Gastroesophageal sphincter (tissue), 4 donors: ENCODE measurements at regions not wholly inside any gene's neighbourhood (a gene's known extent, or its start where the extent isn't known, plus 50 kb on each side); places are given as distances from the start of the nearest gene placed in this dataset.

ENCODE experiments used
- ATAC-seq: fragments of 150-250 bp; one replicate; pipeline ENCODE4 v1.9.1; 2016; ENCODE audit warnings: mild to moderate bottlenecking, moderate library complexity
- H3K27ac ChIP-seq, 4 donors: fragments of 200-600 bp; sonication (generic) in 3 of 4; 1 replicate in 3 of 4; 2 replicates in 1 of 4; pipeline ENCODE4 v1.5.1; 2016 to 2019
- H3K27me3 ChIP-seq: fragments of 200-600 bp; sonication (generic); one replicate; pipeline ENCODE4 v1.5.1; 2019
- H3K36me3 ChIP-seq, 2 donors: fragments of 200-600 bp; sonication (generic); one replicate each; pipeline ENCODE4 v1.5.1; 2019; ENCODE audit warnings: control low read depth in 1 of 2
- H3K4me1 ChIP-seq, 3 donors: fragments of 200-600 bp; sonication (generic); 1 replicate in 2 of 3; 2 replicates in 1 of 3; pipeline ENCODE4 v1.5.1; 2016 to 2019; ENCODE audit warnings: control low read depth in 2 of 3
- H3K4me3 ChIP-seq, 2 donors: fragments of 200-600 bp; sonication (generic); one replicate each; pipeline ENCODE4 v1.5.1; 2019; ENCODE audit warnings: mild to moderate bottlenecking in 1 of 2, moderate library complexity in 1 of 2
- H3K9me3 ChIP-seq, 3 donors: fragments of 200-600 bp; sonication (generic); one replicate each; pipeline ENCODE4 v1.5.1; 2017 to 2019; ENCODE audit warnings: control low read depth in 2 of 3
- EP300 ChIP-seq: sonication (generic); formaldehyde crosslinking; IDR thresholded peaks from one replicate; pipeline ENCODE4 v1.6.1; 2017; ENCODE audit warnings: antibody characterized with exemption, mild to moderate bottlenecking
- POLR2A ChIP-seq, 2 donors: fragments of 450-650 bp; IDR thresholded peaks; one replicate each; pipeline ENCODE4 v1.6.1; 2017; ENCODE audit warnings: antibody characterized with exemption in 2 of 2, mild to moderate bottlenecking in 2 of 2, moderate library complexity in 1 of 2
- POLR2AphosphoS5 ChIP-seq: sonication (generic); formaldehyde crosslinking; IDR thresholded peaks from one replicate; pipeline ENCODE4 v1.6.1; 2017; ENCODE audit warnings: antibody characterized with exemption
- WGBS, 2 donors: methylation state at CpG; one replicate each; pipeline ENCODE4 v1.1.5; 2018; ENCODE audit warnings: low coverage in 1 of 2; 5-methylcytosine and 5-hydroxymethylcytosine counted together
- TF ChIP-seq, protein P1 (sequence below), 4 experiments: fragments of 200-600 bp in 2 of 4; fragments of 450-650 bp in 2 of 4; sonication (generic) in 1 of 4; IDR thresholded peaks; one replicate each; pipeline ENCODE4 v1.5.1; 2017 to 2019; ENCODE audit warnings: antibody characterized with exemption in 4 of 4, mild to moderate bottlenecking in 2 of 4, moderate library complexity in 2 of 4

DNA sequence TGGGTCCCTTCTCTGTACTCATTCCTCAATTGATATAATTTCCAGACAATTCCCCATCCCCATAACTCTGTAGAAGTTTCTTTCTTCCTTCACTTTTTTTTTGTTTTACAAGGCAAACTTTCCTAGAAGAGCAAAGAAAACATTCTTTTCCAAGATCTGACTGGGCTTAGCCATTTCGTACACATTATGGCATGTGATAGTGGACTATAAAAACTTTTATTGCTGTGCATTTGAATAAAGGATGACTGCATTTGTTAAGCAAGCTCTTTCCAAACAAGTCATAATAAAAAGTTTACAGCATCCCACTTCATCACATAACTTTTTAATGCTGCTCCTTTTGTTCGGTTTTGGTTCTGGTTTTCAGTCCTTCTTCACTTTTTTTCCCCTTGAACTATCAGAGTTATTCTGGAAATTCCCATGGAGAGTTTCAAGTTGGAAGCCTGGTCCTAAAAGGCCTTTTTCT is 231.0 kb upstream of the HMGA2 start:
- no peak for ATAC-seq
- Histone ChIP-seq H3K36me3 (no peaks in the 10 kb centered on the region), H3K27me3 (peaks cover 30% of the 10 kb centered on the region), H3K9me3 (no peaks in the 10 kb centered on the region), H3K4me1 (no peaks in the 10 kb centered on the region), H3K4me3 (no peak overlapping the region), H3K27ac (no peak overlapping the region)
- WGBS, 2 donors = 79 to 100% methylated on average over 1 to 2 of the region's 2 CpGs
- TF ChIP-seq EP300 (no peak), POLR2AphosphoS5 (no peak), POLR2A (IDR thresholded peaks at IDR 0.05) (no peak)
- TF ChIP-seq, protein P1, sequence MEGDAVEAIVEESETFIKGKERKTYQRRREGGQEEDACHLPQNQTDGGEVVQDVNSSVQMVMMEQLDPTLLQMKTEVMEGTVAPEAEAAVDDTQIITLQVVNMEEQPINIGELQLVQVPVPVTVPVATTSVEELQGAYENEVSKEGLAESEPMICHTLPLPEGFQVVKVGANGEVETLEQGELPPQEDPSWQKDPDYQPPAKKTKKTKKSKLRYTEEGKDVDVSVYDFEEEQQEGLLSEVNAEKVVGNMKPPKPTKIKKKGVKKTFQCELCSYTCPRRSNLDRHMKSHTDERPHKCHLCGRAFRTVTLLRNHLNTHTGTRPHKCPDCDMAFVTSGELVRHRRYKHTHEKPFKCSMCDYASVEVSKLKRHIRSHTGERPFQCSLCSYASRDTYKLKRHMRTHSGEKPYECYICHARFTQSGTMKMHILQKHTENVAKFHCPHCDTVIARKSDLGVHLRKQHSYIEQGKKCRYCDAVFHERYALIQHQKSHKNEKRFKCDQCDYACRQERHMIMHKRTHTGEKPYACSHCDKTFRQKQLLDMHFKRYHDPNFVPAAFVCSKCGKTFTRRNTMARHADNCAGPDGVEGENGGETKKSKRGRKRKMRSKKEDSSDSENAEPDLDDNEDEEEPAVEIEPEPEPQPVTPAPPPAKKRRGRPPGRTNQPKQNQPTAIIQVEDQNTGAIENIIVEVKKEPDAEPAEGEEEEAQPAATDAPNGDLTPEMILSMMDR (IDR thresholded peaks at IDR 0.05) = no peak

DNA sequence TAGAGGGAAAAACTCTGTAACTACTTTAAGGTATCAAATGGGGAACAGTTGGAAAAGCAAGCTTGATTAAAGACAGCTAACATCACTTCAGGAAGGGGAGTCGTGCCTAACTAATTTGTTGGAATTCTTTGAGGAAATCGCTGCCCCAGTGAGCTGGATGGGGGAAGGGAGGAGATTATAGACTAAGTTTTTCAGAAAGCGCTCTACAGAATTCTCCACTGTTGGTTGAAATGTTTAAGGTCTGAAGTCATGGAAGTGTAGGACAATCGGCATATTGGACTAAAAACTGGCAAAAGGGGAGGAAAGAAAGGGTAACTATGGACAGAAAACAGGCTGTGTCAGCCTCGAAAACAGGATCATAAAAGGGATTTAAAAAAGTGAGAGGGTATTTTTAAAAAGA is 229.9 kb upstream of the HMGA2 start:
- Histone ChIP-seq H3K27ac (no peak overlapping the region), H3K27me3 (peaks cover 39% of the 10 kb centered on the region), H3K9me3 (no peaks in the 10 kb centered on the region), H3K4me3 (no peak overlapping the region), H3K4me1 (no peaks in the 10 kb centered on the region), H3K36me3 (no peaks in the 10 kb centered on the region)
- no peak for TF ChIP-seq POLR2A (IDR thresholded peaks at IDR 0.05)
- no peak for TF ChIP-seq POLR2AphosphoS5
- TF ChIP-seq, protein P1 (IDR thresholded peaks at IDR 0.05) = no peak
- no peak for TF ChIP-seq EP300
- WGBS, 2 donors = 39 to 40% methylated on average over 5 of the region's 5 CpGs
- no peak for ATAC-seq

- TF ChIP-seq EP300 (no peak), POLR2AphosphoS5 (no peak), POLR2A (IDR thresholded peaks at IDR 0.05) (no peak)
- TF ChIP-seq, protein P1 (IDR thresholded peaks at IDR 0.05) = no peak
- Histone ChIP-seq H3K27ac (no peak overlapping the region), H3K36me3 (no peaks in the 10 kb centered on the region), H3K4me3 (no peak overlapping the region), H3K9me3 (no peaks in the 10 kb centered on the region), H3K4me1 (no peaks in the 10 kb centered on the region), H3K27me3 (peaks cover 46% of the 10 kb centered on the region)
- 58 to 69% methylated on average over 6 to 8 of the region's 8 CpGs for WGBS, 2 donors
- no peak for ATAC-seq
These were observed 229.2 kb upstream of the HMGA2 start for GRCh38 chr12:65595016-65595560.

DNA sequence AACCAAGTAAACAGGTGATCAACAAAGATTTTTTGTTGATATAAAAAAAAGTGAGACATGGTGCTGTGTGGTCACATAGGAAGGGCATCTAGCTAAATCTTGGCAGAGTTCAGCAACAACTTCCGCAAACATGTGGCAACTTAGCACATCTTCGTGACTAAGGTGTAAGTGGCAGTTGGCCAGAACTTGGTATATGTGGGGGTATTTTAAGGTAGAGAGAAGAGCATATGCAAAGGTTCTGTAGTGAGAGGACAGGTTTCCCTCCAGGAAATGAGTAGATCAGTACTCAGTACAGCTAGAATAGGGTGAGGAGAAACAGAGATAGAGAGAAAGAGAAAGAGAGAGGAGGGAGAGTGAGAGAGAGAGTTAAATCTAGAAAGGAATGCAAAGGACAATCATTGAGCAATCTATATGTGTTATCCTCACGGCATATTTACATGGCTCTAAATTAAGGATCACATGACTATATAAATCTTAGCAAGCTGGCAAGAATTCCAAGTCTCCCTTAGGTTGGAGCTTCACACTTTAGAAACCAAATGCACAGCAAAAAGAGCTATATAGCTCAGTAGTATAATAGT is 227.7 kb upstream of the HMGA2 start:
- no peak for ATAC-seq
- WGBS, 2 donors = 52 to 70% methylated on average over 3 of the region's 3 CpGs
- no peak overlapping the region for H3K27ac ChIP-seq

DNA sequence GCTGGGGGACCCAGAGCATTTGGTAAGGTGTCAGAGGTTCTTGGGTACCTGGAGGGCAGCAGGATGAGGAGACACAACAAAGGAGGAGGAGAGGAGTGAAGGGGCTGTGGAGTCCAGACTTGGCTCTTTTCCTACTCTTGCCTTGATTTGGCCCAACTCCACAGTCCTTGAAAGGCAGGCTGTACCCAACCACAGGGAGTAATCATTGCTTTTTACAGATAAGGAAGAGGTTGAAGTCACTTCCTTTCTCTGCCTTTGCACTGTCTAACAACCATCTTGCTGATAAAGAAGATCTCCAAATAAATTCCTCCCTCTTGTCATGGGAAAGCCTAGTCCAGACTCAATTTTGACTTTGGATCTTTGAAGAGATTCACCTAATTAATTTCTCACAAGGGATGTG is 226.8 kb upstream of the HMGA2 start:
- H3K27me3 ChIP-seq = peaks cover 59% of the 10 kb centered on the region
- no peak for TF ChIP-seq EP300
- TF ChIP-seq POLR2A (IDR thresholded peaks at IDR 0.05) = no peak
- TF ChIP-seq, protein P1 (IDR thresholded peaks at IDR 0.05) = no peak
- H3K4me1 ChIP-seq = peaks cover 0 to 6% (median 0%) of the 10 kb centered on the region in 3 donors

More for the DNA sequence above, 227.7 kb upstream of the HMGA2 start:
- H3K4me1 ChIP-seq = no peaks in the 10 kb centered on the region
- peaks cover 59% of the 10 kb centered on the region for H3K27me3 ChIP-seq
- no peak for TF ChIP-seq POLR2A (IDR thresholded peaks at IDR 0.05)
- TF ChIP-seq, protein P1 (IDR thresholded peaks at IDR 0.05) = no peak
- H3K9me3 ChIP-seq = no peaks in the 10 kb centered on the region
- no peak overlapping the region for H3K4me3 ChIP-seq
- no peaks in the 10 kb centered on the region for H3K36me3 ChIP-seq

More for the DNA sequence above, 226.8 kb upstream of the HMGA2 start:
- no peak overlapping the region for H3K27ac ChIP-seq
- no peak for ATAC-seq
- no peaks in the 10 kb centered on the region for H3K36me3 ChIP-seq
- H3K4me3 ChIP-seq = no peak overlapping the region
- no peaks in the 10 kb centered on the region for H3K9me3 ChIP-seq
